ENCODE measurements at regions not wholly inside any gene's neighbourhood (a gene's known extent, or its start where the extent isn't known, plus 50 kb on each side); places are given as distances from the start of the nearest gene placed in this dataset.
"Not testable (repeated sequence)": the region's sequence is repeated elsewhere in the genome, so short reads cannot be mapped to it uniquely, and the experiment has no call there.

DNA sequence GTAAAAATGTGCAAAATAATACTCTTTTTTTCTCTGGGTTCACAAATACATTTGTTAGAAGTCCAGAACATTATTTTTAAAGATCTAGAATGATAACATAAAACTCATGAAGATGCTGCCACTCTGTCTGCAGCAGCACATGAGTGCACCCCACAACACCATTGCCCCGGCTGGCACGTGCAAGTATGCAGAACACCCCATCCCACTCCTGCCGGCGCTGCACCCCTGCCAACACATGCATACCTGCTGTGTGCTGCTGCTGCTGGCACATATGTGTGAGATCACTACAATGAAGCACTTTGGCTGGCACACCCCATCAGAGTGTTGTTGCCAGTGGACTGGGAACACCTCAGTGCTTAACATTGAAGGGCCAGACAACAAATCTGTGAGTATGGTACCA, 129.1 kb downstream of the CCT8L2 start:
- H3K27me3 Mint-ChIP-seq (ENCODE audit: low read depth in 2 of 2); H3K4me1 ChIP-seq (ENCODE audit: control insufficient read depth, insufficient read depth, low read length); H3K27ac ChIP-seq (ENCODE audit: low read length); H3K4me3 ChIP-seq (ENCODE audit: low read length); ATAC-seq; H3K27me3 ChIP-seq (ENCODE audit: control insufficient read depth, insufficient read depth, low read length); H3K4me1 Mint-ChIP-seq; H3K27ac Mint-ChIP-seq; H3K4me3 Mint-ChIP-seq; DNase-seq; H3K9me3 Mint-ChIP-seq; H3K9me3 ChIP-seq (ENCODE audit: control insufficient read depth, insufficient read depth, low read length); intact Hi-C loops (cut with micrococcal nuclease); H3K36me3 ChIP-seq (ENCODE audit: control insufficient read depth, insufficient read depth, low read length): not testable (repeated sequence)
- WGBS (ENCODE audit: insufficient coverage): 91% methylated on average over 4 of the region's 4 CpGs
- peaks cover 21% of the 10 kb centered on the region for H3K36me3 Mint-ChIP-seq

DNA sequence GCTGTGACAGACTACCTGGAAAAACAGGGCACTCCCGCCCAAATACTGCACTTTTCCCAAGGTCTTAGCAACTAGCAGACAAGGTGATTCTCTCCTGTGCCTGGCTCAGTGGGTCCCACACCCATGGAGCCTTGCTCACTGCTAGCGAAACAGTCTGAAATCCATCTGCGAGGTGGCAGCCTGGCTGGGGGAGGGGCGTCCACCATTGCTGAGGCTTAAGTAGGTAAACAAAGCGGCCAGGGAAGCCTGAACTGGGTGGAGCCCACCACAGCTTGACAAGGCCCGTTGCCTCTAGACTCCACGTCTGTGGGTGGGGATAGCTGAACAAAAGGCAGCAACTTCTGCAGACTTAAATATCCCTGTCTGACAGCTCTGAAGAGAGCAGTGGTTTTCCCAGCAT, 145.2 kb downstream of the CCT8L2 start:
- H3K4me3 Mint-ChIP-seq; intact Hi-C loops (cut with micrococcal nuclease); H3K27me3 ChIP-seq (ENCODE audit: control insufficient read depth, insufficient read depth, low read length); ATAC-seq; H3K27ac Mint-ChIP-seq; H3K27me3 Mint-ChIP-seq (ENCODE audit: low read depth in 2 of 2); H3K4me3 ChIP-seq (ENCODE audit: low read length); H3K36me3 Mint-ChIP-seq; H3K4me1 Mint-ChIP-seq; H3K36me3 ChIP-seq (ENCODE audit: control insufficient read depth, insufficient read depth, low read length); DNase-seq; H3K9me3 ChIP-seq (ENCODE audit: control insufficient read depth, insufficient read depth, low read length); H3K27ac ChIP-seq (ENCODE audit: low read length); H3K4me1 ChIP-seq (ENCODE audit: control insufficient read depth, insufficient read depth, low read length); H3K9me3 Mint-ChIP-seq: not testable (repeated sequence)
- 65% methylated on average over 7 of the region's 7 CpGs for WGBS (ENCODE audit: insufficient coverage)

DNA sequence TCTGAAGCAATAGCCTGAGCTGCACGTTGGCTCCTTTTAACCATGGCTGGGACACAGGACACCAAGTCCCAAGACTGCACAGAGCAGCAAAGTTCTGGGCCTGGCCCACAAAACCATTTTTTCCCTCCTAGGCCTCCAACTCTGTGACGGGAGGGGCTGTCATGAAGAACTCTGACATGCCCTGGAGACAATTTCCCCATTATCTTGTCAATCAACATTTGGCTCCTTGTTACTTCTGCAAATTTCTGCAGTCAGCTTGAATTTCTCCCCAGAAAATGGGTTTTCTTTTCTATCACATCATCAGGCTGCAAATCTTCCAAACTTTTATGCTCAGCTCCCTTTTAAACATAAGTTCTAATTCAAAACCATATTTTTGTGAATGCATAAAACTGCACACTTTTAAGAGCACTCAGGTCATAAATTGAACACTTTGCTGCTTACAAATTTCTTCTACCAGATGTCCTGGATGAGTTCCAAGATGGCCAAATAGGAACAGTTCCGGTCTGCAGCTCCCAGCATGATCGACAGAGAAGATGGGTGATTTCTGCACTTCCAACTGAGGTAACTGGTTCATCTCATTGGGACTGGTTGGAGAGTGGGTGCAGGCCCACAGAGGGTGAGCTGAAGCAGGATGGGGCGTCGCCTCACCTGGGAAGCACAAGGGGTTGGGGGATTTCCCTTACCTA, 145.7 kb downstream of the CCT8L2 start:
- H3K9me3 Mint-ChIP-seq; H3K27me3 Mint-ChIP-seq (ENCODE audit: low read depth in 2 of 2); H3K9me3 ChIP-seq (ENCODE audit: control insufficient read depth, insufficient read depth, low read length); H3K4me1 ChIP-seq (ENCODE audit: control insufficient read depth, insufficient read depth, low read length); H3K4me1 Mint-ChIP-seq; H3K36me3 ChIP-seq (ENCODE audit: control insufficient read depth, insufficient read depth, low read length); ATAC-seq; H3K27ac ChIP-seq (ENCODE audit: low read length); H3K4me3 Mint-ChIP-seq; intact Hi-C loops (cut with micrococcal nuclease); DNase-seq; H3K27ac Mint-ChIP-seq; H3K36me3 Mint-ChIP-seq; H3K4me3 ChIP-seq (ENCODE audit: low read length); H3K27me3 ChIP-seq (ENCODE audit: control insufficient read depth, insufficient read depth, low read length): not testable (repeated sequence)
- WGBS (ENCODE audit: insufficient coverage): 81% methylated on average over 6 of the region's 6 CpGs

DNA sequence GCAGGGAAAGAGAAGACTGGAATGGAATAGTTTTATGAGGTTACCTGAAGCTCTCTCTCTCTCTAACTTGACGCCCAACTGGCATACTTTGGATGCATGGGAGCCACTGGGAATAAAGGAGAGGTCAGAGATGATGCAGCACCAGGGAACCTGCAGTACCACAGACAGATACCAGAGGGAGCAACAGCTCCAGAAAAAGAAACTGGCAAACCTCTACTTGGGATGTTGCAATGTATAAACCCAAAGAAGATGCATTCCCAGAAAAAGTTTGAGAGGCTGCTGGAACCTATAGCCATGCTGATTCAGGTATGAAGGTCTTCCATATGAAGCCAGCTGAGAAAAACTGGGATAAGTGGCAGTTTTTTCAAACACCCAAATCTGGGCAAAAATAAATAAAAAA, 151.6 kb downstream of the CCT8L2 start:
- H3K4me3 ChIP-seq (ENCODE audit: low read length); H3K27ac Mint-ChIP-seq; H3K4me1 Mint-ChIP-seq; H3K36me3 ChIP-seq (ENCODE audit: control insufficient read depth, insufficient read depth, low read length); intact Hi-C loops (cut with micrococcal nuclease); DNase-seq; H3K4me3 Mint-ChIP-seq; H3K9me3 ChIP-seq (ENCODE audit: control insufficient read depth, insufficient read depth, low read length); H3K4me1 ChIP-seq (ENCODE audit: control insufficient read depth, insufficient read depth, low read length); H3K36me3 Mint-ChIP-seq; H3K27me3 ChIP-seq (ENCODE audit: control insufficient read depth, insufficient read depth, low read length); H3K27me3 Mint-ChIP-seq (ENCODE audit: low read depth in 2 of 2); H3K27ac ChIP-seq (ENCODE audit: low read length); ATAC-seq; H3K9me3 Mint-ChIP-seq: not testable (repeated sequence)
- no CpG with 5 or more reads among the region's 1 CpG for WGBS (ENCODE audit: insufficient coverage)

DNA sequence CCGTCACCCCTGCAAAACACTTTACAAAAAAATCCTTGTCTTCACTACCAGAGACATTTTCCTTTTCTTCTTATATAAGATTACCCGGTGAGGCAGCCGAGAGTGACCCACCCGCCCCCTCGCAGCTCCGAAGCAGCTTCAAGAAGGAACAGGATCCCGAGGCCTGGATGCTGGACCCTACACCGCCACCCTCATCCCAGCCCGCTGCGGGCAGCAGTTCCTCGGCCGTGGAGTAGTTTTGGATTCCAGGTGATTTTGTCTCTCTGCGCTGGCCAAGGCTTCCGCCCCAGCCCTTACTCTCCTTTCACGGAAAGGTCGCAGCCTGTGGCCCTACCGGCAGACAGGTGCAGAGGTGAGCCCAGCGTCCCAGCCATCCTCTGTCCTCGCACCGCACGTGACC, 169.1 kb downstream of the CCT8L2 start:
- H3K27ac Mint-ChIP-seq; intact Hi-C loops (cut with micrococcal nuclease); H3K27me3 Mint-ChIP-seq (ENCODE audit: low read depth in 2 of 2); H3K4me1 Mint-ChIP-seq; H3K4me1 ChIP-seq (ENCODE audit: control insufficient read depth, insufficient read depth, low read length); H3K9me3 Mint-ChIP-seq; H3K9me3 ChIP-seq (ENCODE audit: control insufficient read depth, insufficient read depth, low read length); H3K4me3 Mint-ChIP-seq; ATAC-seq; DNase-seq; H3K36me3 Mint-ChIP-seq; H3K36me3 ChIP-seq (ENCODE audit: control insufficient read depth, insufficient read depth, low read length); H3K4me3 ChIP-seq (ENCODE audit: low read length); H3K27ac ChIP-seq (ENCODE audit: low read length); H3K27me3 ChIP-seq (ENCODE audit: control insufficient read depth, insufficient read depth, low read length): not testable (repeated sequence)
- WGBS (ENCODE audit: insufficient coverage): 85% methylated on average over 21 of the region's 21 CpGs

DNA sequence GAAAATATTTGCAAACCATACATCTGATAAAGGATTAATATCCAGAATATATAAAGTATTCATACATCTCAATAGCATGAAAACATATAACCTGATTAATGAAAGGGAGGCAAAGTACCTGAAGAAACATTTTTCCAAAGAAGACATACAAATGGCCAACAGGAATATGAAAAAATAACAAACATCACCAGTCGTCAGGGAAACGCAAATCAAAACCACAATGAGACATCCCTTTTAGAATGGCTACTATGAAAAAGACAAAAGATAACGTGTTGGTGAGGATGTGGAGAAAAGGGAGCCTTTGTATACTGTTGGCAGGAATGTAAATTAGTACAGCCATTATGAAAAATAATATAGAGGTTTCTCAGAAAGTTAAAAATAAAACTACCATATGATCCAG, 175.1 kb downstream of the CCT8L2 start:
- no CpG with 5 or more reads among the region's 3 CpGs for WGBS (ENCODE audit: insufficient coverage)
- H3K27ac ChIP-seq (ENCODE audit: low read length); ATAC-seq; H3K9me3 ChIP-seq (ENCODE audit: control insufficient read depth, insufficient read depth, low read length); H3K4me3 Mint-ChIP-seq; intact Hi-C loops (cut with micrococcal nuclease); H3K36me3 Mint-ChIP-seq; H3K4me3 ChIP-seq (ENCODE audit: low read length); DNase-seq; H3K27ac Mint-ChIP-seq; H3K4me1 Mint-ChIP-seq; H3K36me3 ChIP-seq (ENCODE audit: control insufficient read depth, insufficient read depth, low read length); H3K27me3 ChIP-seq (ENCODE audit: control insufficient read depth, insufficient read depth, low read length); H3K4me1 ChIP-seq (ENCODE audit: control insufficient read depth, insufficient read depth, low read length); H3K27me3 Mint-ChIP-seq (ENCODE audit: low read depth in 2 of 2): not testable (repeated sequence)
- peaks cover 2 to 11% of the 10 kb centered on the region in 2 donors for H3K9me3 Mint-ChIP-seq

DNA sequence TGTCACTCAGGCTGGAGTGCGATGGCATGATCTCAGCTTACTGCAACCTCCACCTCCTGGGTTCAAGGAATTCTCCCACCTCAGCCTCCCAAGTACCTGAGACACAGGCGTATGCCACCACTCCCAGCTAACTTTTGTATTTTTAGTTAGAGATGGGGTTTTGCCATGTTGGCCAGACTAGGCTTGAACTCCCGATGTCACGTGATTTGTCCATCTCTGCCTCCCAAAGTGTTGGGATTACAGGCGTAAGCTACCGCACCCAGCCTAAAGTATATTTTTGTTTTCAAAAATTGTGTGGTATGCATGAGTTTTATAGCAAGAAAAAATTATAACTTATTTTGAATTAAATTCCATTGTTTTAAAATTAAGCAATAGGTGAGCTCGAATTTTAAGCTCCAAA, 188.0 kb downstream of the CCT8L2 start:
- DNase-seq; ATAC-seq; H3K27me3 Mint-ChIP-seq (ENCODE audit: low read depth in 2 of 2); H3K27ac ChIP-seq (ENCODE audit: low read length); H3K27me3 ChIP-seq (ENCODE audit: control insufficient read depth, insufficient read depth, low read length); H3K36me3 ChIP-seq (ENCODE audit: control insufficient read depth, insufficient read depth, low read length); H3K4me3 Mint-ChIP-seq; H3K27ac Mint-ChIP-seq; H3K9me3 ChIP-seq (ENCODE audit: control insufficient read depth, insufficient read depth, low read length); H3K4me1 ChIP-seq (ENCODE audit: control insufficient read depth, insufficient read depth, low read length); H3K4me1 Mint-ChIP-seq; intact Hi-C loops (cut with micrococcal nuclease); H3K36me3 Mint-ChIP-seq; H3K4me3 ChIP-seq (ENCODE audit: low read length): not testable (repeated sequence)
- peaks cover 3 to 11% of the 10 kb centered on the region in 2 donors for H3K9me3 Mint-ChIP-seq
- 92% methylated on average over 5 of the region's 7 CpGs for WGBS (ENCODE audit: insufficient coverage)

DNA sequence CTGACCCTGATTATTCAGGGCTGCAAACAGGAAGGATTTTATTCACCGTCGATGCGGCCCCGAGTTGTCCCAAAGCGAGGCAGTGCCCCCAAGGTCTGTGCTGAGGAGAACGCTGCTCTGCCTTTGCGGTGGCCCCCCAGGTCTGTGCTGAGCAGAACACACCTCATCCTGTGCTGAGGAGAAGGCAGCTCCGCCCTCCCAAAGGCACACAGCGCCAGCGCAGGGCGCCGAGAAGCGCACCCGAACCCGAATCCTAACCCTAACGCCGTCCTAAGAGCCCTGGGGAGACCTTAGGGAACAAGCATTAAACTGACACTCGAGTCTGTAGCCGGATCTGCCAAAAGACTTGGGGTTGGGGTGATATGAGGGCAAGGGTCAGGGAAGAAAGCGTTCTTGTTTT, 188.9 kb downstream of the CCT8L2 start:
- H3K36me3 ChIP-seq (ENCODE audit: control insufficient read depth, insufficient read depth, low read length); H3K4me1 Mint-ChIP-seq; H3K36me3 Mint-ChIP-seq; H3K27me3 Mint-ChIP-seq (ENCODE audit: low read depth in 2 of 2); H3K4me3 ChIP-seq (ENCODE audit: low read length); DNase-seq; H3K27me3 ChIP-seq (ENCODE audit: control insufficient read depth, insufficient read depth, low read length); H3K9me3 ChIP-seq (ENCODE audit: control insufficient read depth, insufficient read depth, low read length); intact Hi-C loops (cut with micrococcal nuclease); H3K4me1 ChIP-seq (ENCODE audit: control insufficient read depth, insufficient read depth, low read length); H3K4me3 Mint-ChIP-seq; H3K27ac Mint-ChIP-seq; ATAC-seq; H3K27ac ChIP-seq (ENCODE audit: low read length): not testable (repeated sequence)
- WGBS (ENCODE audit: insufficient coverage): 70% methylated on average over 20 of the region's 20 CpGs
- H3K9me3 Mint-ChIP-seq: peaks cover 5 to 12% of the 10 kb centered on the region in 2 donors

Measured in natural killer cell (primary cell).